GM18951 (cell line): ENCODE measurements at regions not wholly inside any gene's neighbourhood (a gene's known extent, or its start where the extent isn't known, plus 50 kb on each side); places are given as distances from the start of the nearest gene placed in this dataset.

Experiments used
- POLR2A ChIP-seq: IDR thresholded peaks from 4 replicates; pipeline ENCODE4 v1.6.1; 2011; ENCODE audit warnings: mild to moderate bottlenecking; ENCODE audit not compliant: insufficient read length, insufficient read depth; ENCODE audit errors: extremely low read depth
- in situ Hi-C: fragments of 300-500 bp; cut with MboI; formaldehyde crosslinking; loops from one replicate; pipeline ENCODE4 v1.12.0; 2022; ENCODE audit warnings: low sequenced_read_pairs, mixed read lengths, inconsistent platforms; ENCODE audit not compliant: unreplicated experiment

GRCh38 chr5:5065472-5065871 lies 74.7 kb upstream of the ADAMTS16 start:
- in situ Hi-C loops: no loop called here
- no peak for TF ChIP-seq POLR2A

GRCh38 chr5:5066276-5067186 lies 73.6 kb upstream of the ADAMTS16 start:
- TF ChIP-seq POLR2A: no peak
- in situ Hi-C loops: no loop called here

- no peak for TF ChIP-seq POLR2A
- in situ Hi-C loops: no loop called here
Measured at GRCh38 chr5:5069851-5070250, 70.3 kb upstream of the ADAMTS16 start.

GRCh38 chr5:5071554-5071953 lies 68.6 kb upstream of the ADAMTS16 start:
- in situ Hi-C loops: no loop called here

GRCh38 chr5:5077236-5077635 lies 62.9 kb upstream of the ADAMTS16 start:
- in situ Hi-C loops: no loop called here
- no peak for TF ChIP-seq POLR2A

More at GRCh38 chr5:5071554-5071953, 68.6 kb upstream of the ADAMTS16 start:
- no peak for TF ChIP-seq POLR2A

- in situ Hi-C loops: no loop called here
- no peak for TF ChIP-seq POLR2A
Measured at GRCh38 chr5:5078009-5078897, 61.9 kb upstream of the ADAMTS16 start.

- no peak for TF ChIP-seq POLR2A
- in situ Hi-C loops: no loop called here
Measured at GRCh38 chr5:5079876-5080275, 60.3 kb upstream of the ADAMTS16 start.

GRCh38 chr5:5080790-5081189 lies 59.3 kb upstream of the ADAMTS16 start:
- in situ Hi-C loops: no loop called here
- TF ChIP-seq POLR2A: no peak

- no peak for TF ChIP-seq POLR2A
- in situ Hi-C loops: no loop called here
Measured at GRCh38 chr5:5085381-5085780, 54.7 kb upstream of the ADAMTS16 start.

- TF ChIP-seq POLR2A: no peak
- in situ Hi-C loops: no loop called here
Measured at GRCh38 chr5:5089895-5090649, 50.1 kb upstream of the ADAMTS16 start.
